HG03469 (cell line): ENCODE measurements at regions not wholly inside any gene's neighbourhood (a gene's known extent, or its start where the extent isn't known, plus 50 kb on each side); places are given as distances from the start of the nearest gene placed in this dataset.
"Not testable (repeated sequence)": the region's sequence is repeated elsewhere in the genome, so short reads cannot be mapped to it uniquely, and the experiment has no call there.

Experiments
- ATAC-seq: cut with Tn5 transposase; IDR thresholded peaks from one replicate; pipeline ENCODE4 v1.9.1; 2021; ENCODE audit warnings: mild to moderate bottlenecking, moderate library complexity, moderate number of reproducible peaks; ENCODE audit not compliant: unreplicated experiment

DNA sequence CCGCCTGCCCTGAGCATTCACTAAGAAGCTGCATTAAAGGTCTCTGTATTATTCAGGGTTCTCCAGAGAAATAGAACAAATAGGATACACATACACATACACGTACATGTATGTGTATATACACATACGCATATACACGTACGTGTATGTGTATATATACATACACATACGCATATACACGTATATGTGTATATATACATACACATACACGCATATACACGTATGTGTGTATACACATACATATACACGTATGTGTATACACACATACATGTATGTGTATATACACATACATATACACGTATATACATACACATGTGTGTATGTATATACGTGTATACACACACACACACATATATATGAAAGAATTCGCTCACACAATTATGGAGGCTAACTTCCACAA, 108.9 kb upstream of the BARHL2 start:
- ATAC-seq, result no peak

DNA sequence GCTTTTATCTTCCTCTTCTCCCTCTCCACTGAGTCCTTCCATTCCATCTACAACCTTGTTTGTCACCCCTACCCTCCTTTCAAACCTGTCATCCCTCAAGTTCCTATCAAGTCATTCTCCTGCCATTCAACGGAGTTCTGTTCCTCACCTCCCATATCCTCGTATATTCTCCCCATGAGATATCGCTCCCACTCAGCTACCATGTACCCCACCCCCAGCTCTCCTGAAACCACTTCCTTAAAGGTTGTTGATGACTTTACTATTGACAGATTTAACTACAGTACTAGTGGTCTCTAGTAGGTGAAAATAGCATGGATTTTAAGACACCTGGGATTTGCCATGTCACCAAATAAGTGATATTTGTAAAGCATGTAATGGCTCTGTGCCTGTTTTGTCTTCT, 107.4 kb upstream of the BARHL2 start:
- ATAC-seq, result no peak

DNA sequence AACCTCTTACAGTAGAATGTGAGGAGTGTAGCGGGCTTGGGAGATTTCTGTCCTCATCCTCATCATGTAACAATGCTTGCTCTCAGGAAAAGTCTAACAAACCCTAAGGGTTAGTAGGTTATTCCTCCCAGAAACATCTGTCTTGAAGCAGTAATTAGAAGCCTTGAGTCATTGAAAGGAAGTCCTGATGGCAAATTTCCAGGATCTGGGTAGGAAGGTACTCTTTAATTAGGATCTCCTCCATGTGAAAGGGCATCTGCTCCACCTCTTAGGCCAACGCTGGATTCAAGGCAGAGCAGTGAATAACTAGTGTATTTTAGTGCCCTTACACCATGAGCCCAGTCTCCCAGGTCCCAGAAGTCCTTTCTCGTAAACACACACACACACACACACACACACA, 106.6 kb upstream of the BARHL2 start:
- ATAC-seq, result no peak

DNA sequence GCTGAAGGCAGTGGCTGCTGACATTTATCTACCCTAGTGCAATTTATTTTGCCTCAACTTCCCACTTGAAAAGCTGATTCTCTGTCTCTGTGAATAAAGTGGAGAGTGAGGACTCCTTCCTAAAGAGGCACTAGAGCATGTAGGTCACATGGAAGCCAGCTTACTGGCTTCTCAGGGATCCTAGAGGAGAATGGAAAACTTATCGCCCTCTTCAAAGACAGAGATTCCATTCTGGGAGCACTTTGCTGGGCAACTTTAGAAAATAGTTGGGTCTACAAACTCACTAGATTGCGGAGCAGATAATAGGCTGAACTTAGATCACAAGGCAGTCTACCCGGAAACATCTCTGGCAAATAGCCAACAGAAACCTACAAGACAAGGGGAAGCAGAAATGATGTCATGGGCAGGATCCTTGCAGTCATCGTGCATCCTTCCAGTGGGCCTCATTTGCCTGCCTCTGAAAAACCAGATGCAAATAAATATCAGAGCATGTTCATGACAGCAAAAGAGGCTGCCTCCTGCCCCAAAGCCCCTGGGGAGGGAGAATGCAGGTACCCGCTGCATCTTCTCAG, 104.8 kb upstream of the BARHL2 start:
- ATAC-seq, result no peak

DNA sequence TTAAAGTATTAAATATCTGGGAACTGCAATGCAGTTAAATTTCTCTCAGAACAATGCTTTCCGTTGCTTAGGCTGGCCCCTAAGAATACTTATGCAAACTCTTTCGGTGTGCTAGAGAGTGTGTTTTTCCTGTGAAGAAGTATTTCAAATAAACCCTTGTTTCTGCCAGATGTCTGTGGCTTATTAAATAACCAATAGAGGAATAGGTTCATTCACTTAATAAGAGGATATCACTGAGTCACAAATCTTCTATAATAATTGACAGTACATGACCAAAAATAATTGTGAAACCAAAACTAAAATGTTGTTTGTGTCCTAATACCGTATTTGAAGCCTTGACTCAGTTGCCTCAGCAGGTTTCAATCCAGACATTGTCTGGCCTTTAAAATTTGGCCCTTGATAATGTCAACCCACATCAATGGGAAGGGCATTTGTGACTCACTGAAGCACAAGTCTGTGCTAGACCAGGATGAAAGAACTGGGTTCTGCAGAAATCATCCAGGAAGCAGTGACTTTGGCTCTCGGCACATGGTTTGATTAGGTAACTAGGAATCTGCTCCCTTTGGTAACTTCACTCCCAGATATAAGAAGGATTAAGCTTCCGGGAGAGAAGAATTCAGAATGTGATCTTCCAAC, 104.2 kb upstream of the BARHL2 start:
- ATAC-seq, result no peak

DNA sequence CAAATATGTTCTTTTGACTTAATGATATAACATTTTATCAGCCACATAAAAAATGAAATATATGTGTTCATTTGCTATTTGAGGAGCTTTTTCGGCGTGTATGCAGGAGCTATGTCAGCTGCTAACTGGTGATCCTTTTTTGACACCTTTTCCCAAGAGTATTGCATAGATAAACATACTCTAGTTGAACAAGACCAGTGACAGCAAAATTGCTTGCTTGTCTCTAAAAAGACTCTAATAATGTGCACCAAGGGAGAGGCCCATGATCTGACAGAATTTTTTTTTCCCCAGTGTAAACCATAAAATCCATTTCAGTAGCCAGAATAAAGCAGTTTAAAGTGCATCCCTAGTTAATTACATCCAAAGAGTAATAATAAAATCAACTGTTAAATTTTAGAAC, 103.6 kb upstream of the BARHL2 start:
- no peak for ATAC-seq

DNA sequence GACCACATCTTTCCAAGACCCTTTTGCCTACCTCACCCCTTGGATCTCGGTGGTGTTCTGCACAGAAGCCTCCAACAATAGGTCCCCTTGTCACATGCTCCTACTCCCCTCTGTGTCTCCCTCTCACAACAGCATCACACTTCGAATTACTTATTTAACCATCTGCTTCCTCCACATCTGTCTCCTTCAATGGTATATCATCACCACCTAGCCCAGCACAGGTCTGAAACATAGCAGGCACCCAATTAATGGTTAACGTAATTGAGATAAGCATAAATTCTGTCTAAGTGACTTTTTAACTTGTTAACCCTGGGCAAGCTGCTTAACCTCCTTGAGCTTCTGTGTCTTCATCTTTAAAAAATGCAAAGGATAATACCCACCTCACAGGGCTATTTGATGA, 100.3 kb upstream of the BARHL2 start:
- ATAC-seq, result no peak

DNA sequence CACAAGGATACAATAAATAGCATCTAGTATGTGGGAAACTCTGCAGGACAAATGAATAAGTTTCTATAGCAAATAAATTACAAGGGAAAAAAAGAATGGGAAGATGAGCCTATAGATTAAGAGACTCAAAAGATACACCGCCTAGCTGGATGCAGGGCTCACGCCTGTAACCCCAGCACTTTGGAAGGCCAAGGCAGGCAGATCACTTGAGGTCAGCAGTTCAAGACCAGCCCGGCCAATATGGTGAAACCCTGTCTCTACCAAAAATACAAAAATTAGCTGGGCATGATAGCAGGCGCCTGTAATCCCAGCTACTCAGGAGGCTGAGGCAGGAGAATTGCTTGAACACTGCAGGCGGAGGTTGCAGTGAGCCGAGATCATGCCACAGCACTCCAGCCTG, 95.1 kb upstream of the BARHL2 start:
- not testable (repeated sequence) for ATAC-seq

DNA sequence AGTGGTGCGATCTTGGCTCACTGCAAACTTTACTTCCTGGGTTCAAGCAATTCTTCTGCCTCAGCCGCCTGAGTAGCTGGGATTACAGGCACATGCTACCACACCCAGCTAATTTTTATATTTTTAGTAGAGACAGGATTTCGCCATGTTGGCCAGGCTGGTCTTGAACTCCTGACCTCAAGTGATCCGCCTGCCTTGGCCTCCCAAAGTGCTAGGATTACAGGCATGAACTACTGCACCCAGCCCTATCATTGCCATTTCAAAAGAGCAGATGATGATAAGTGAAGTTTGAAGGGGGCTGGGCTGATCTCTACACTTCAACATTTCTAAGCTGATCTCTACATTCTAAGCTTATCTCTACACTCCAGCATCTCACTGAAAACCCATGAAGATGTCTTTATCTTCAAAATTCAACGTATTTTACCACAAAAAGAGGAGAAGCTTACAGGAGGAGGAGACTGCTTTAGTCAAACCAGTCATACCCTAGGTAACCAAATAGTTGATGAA, 94.4 kb upstream of the BARHL2 start:
- ATAC-seq, result not testable (repeated sequence)

DNA sequence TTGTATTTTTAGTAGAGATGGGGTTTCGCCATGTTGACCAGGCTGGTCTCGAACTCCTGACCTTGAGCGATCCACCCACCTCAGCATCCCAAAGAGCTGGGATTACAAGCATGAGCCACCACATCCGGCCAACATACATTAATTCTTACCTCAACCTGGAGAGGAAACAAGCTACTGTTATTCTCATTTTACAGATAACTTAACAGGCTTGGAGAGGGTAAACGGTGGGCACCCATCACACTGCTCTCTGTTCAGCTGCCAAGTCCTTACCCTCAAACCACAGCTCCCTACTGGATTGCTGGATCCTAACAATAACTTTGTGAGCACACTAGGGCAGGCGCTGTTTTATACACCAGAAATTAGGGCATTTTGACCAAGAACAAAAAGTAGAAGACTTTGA, 93.6 kb upstream of the BARHL2 start:
- ATAC-seq, result no peak

DNA sequence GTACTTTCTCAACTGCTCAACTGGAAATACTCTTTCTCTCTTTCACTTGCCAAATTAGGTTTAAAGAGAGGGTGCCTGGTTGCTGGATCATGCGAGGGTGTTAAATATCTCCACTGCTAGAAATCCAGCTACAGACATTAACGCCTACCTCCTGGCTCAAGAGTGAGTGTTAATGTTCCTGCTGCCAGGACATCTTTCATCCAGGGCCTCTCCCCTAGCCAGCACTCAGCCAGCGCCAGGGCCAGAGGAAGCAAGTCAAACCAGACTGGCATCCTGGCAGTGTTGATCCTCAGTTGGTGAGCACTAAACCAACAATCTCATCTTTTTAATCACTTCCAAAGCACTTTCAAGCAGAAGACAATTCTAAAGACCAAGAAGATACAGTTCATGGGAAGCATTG, 92.9 kb upstream of the BARHL2 start:
- no peak for ATAC-seq

DNA sequence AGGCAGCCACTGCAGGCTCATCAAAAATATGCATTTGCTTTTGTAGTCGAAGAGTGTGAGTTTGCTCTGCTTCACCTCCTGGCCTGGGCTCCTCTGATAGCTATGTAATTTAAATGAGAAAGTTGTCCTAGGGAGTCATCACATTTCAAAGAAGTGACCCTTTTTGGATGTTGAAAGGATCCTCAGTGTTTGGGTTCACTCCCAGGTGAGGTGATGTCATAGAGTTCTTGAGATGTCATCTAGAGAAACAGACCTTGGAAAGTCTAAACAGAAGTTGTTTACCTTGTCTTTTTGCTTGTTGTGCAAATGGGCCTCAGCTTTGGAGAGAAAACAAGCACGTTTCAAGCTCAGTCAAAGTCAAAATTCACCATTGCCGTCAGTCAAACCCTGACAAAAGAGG, 92.0 kb upstream of the BARHL2 start:
- no peak for ATAC-seq

DNA sequence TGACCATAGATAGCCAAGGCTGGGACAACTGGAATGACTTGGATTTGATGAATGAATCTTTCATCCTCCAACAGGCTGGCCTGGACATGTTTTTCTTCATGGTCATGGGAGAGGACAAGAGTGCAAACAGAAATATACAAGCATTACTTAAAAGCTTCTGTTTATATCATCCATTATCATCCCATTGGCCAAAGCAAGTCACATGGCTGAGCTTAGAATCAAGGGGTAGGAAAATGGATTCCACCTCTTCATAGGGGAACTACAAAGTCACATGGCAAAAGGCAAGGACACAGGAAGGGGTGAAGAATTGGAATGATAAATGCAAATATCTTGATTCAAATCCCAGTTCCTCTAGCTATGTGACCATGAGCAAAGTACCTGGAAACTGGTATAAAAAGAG, 90.2 kb upstream of the BARHL2 start:
- ATAC-seq, result no peak

DNA sequence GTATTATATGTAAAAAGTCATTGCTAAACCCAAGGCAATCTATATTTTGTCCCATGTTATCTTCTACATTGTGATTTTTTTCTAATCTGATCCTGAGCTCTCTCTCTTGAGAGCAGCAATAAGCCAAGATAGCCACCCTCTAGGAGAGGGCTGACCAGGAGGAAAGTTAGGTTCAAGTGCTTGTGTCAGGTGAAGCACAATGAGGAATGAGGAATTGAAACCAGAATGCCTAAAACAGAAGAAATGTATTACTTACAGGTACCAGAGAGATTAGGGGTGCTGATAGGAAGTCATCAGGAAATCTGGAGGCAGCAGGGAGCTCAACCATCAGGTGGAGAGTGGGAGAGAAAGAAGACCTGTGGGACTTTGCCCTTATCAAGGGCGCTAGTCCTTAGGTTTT, 85.5 kb upstream of the BARHL2 start:
- no peak for ATAC-seq

DNA sequence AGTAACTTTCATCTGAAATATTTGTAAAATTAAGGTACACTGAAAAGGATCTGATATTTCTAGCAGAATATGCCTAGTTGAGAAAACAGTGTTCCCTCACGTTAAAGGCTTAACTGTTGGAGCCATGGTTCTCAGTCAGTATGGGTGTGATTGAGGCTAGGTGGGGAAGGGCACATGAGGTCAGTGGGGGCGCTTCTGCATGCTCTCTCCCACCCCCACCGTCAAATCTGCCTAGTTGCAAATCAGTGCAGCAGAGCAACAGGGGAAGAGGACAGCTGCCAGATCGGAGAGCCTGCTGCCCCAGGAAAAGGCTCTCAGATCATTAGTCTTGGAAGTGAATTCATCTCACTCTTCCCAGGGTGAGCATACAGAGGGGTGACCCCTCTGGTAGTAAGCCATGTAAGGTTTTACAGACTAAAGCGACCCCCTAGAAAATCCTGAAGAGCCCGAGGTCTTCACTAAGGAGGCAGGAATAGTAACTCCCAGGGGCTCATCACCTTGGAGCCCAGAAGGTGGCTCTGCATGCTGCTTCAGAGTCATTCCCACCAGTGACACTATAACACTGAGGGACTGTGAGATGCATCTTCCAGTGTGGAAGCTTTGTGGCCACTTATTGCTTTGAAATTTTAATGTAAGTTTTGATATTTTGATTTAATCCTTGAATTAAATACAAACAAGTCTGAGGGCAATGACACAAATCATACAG, 83.1 kb upstream of the BARHL2 start:
- no peak for ATAC-seq

DNA sequence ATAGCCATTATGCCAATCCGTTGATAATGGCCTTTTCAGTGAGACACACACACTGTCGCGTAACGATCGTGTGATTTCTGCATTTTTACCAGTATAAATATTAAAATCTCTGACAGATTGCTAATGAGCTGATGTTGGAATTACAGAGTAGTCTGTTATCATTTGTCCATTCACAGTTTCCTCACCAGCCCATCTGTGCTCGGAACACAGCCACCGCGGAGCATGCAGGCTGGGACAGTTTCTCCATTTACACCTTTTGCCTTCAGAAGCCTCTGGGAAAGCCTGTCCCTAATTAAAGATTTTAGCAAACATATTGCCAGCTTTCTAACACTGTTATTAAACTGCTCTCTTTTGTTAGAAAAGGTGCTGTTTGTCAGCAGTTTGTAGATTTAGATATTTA, 82.2 kb upstream of the BARHL2 start:
- no peak for ATAC-seq

DNA sequence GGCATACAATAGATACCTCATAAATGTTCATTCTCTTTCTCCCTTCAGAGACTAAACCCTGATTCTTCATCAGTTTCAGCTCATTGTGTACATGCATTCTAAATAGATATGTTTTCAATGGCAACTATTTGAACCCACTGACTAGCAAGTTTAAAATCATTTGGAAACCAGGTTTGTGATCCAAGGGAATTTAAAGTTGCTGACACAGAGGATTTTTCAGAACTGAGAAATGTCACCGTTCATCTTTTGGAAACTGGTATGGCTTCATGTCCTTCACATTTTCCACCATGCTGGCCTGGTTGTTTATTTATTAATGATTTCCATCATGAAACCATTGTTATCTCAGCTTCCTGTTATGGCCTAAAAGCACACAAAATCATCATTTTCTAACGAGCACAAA, 81.8 kb upstream of the BARHL2 start:
- ATAC-seq, result no peak

DNA sequence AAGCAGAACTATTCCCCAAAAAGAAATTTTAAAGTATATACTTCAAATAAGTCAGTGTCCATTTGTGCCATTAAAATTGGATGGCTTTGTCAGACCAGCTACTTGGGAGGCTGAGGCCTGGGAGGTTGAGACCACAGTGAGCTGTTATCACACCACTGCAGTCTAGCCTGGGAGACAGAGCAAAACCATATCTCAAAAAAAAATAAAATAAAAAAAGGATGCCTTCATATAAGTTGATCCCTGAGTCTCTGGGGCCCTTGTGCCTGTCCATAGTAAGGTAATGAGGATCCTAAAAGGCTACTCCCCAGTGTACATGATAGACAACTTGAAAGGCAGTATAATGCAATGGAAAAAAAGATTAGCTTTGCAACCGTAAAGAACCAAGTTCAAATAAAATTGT, 81.2 kb upstream of the BARHL2 start:
- ATAC-seq, result no peak

DNA sequence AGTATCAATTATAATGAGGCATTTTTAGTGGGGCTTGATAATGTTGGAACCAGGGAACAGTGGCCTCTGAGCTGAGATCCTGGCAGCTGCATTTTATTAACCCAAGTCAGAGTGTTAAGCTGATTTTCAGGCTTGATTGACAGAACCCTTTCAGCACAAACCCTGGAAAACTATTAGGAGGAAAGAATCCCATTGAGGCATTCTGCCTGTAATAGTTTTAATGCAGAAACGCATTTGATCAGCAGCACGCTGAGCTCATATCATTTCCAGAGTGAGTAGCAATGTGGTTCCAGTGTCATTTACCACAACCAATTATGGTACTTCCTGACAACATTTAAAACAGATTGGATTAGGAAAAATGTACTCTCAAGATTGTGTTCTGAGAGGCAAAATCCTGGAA, 78.3 kb upstream of the BARHL2 start:
- no peak for ATAC-seq

DNA sequence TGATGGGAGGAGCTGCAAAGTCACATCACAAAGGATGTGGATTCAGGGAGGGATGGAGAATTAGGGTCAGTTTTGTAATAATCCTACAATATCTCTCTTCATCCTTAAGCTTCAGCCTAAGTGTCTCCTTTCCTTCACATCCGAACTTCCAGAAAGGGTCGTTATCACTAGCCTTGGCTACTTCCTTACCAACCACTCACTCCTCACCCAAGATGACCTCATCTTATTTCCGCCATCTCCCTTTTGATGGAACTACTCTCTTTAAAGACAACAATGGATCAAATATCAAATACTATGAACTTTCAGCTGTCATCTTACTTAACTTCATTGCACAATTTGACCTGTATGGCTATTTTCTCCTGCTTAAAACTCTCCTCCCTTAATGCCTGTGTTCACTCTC, 69.6 kb upstream of the BARHL2 start:
- ATAC-seq, result no peak

DNA sequence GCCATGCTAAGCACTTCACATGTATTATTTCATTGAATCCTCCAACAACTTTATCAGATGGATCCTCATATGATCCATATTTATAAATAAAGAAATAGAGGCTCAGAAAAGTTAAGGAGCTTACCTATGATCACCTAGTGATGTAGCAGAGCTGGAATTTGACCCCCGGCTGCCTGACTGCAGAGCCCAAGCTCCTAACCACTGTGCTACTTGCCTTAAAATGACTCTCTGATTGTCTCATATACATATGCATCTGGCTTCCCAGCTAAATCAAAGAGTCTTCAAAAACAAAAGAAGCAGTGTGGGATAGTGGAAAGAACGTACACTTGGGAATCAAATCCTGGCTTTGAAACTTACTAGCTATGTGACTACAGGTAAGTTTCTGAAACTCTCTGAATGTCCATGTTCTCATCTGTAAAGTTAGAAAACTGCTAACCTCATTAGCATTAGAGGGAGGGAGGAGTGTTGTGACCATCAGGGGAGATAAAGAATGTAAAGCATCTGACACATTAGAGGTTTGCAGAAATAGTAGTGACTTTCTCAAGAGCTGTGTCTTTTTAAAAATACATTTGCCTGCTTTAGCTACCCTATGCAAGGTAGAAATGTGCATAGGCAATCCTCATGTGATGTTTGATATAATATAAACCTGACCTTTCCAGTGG, 67.2 kb upstream of the BARHL2 start:
- no peak for ATAC-seq

DNA sequence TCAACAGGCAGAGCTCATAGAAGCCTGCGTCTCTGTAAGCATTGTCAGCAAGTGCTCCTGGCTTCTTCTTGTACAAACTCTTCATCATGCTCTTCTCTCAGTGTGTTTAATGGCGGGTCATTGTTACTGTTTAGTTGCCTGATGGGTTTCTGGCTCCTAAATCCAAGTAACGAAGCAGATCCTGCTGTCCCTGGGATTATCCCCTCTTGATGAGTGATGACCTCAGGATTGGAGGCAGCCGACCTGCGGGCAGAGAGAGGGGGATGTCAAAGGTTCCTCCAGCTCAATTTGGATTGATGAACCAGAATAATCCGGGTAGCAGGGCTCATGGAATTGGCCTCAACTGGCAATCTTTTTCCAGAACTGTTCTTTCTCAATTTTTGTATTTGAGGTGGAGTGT, 66.1 kb upstream of the BARHL2 start:
- ATAC-seq, result no peak
